ENCODE measurements at regions not wholly inside any gene's neighbourhood (a gene's known extent, or its start where the extent isn't known, plus 50 kb on each side); places are given as distances from the start of the nearest gene placed in this dataset.
"Not testable (repeated sequence)": the region's sequence is repeated elsewhere in the genome, so short reads cannot be mapped to it uniquely, and the experiment has no call there.

DNA sequence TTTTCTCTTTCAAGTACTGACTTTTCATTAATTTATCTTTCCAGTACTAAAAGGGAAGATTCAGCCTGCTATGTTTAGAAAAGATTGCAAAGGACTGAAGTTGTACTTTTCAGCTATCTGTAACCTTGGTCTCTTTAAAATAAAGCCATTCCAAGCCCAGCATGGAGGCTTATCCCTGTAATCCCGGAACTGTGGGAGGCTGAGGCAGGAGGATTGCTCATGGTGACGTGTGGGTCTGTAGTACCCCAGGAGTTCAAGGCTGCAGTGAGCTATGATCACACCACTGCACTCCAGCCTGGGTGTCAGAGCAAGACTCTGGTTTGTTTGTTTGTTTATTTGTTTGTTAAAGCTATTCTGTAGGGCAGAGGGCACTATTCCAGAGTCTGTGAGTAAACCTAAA is 50.6 kb upstream of the TMEM170B start:
- DNase-seq (ENCODE audit: low read depth) = no peak

DNA sequence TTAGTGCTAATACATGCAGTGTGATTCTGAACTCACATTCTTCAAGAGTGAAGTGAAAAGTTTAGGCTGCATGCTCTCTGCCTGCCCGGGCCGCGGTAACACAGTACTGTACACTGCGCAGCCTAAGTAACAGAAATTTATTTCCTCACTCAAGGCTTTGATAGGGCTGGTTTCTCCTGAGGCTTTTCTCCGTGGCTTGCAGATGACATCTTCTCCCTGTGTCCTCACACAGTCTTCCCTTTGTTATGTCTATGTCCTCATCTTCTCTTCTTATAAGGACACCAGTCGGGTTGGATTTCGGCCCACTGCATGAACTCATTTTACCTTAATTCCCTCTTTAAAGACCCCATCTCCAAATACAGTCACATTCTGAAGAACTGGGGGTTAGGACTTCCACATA is 51.1 kb upstream of the TMEM170B start:
- no peak for DNase-seq (ENCODE audit: low read depth)

DNA sequence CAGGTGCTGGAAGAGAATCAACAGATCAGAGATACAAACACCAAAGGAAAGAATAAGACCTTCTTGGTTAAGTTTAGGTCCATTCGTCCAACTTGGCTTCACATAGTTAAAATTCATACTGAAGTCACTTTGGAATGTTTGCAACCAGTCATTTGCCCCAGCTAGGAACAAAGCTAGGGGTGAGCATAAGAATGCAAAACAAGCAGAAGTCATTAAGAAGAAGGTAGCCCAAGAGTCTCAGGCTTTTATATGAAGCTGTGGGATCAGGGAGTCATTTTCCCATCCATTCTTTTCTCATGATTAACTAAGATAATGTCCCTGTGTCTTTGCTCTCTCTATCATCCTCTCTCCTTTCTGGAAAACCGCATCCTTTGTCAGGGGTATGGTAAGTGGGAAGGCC is 51.5 kb upstream of the TMEM170B start:
- DNase-seq (ENCODE audit: low read depth) = no peak

DNA sequence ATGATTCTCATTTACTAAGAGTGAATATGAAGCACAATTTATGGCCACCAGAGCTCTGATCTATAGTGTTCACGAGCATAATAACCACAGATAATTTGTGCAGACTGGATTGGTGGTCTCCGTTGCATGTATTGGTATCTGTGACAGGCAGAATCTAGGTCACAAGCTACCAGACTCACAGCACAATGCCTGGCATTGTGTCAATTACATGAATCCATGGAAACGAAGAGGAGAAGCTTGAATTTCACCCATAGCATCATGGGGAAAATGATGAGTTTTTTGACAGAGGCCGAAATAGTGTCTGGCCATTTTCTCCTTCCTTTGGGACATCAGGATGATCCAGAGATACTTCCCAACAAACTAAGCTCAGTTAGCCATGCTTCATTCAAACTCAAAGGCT is 52.3 kb upstream of the TMEM170B start:
- no peak for DNase-seq (ENCODE audit: low read depth)

DNA sequence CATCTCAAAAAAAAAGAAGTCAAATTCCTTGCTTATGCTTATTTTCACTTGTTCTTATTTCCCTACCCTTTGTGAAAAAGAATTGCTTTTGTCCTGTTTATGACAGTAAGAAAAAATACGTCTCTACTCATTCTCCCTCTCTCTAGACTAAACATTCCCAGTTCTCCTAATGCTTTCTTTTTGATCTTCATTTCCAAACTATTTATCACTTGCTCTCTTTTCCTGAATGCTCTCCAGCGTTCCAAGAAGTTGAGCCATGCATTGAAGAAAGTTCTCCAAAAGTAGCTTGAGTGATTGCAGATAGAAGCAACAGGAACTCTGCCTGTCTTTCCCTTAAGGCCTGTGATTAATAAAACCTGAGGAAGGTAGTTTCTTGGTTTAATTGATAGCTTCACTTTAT is 53.1 kb upstream of the TMEM170B start:
- DNase-seq (ENCODE audit: low read depth) = no peak

DNA sequence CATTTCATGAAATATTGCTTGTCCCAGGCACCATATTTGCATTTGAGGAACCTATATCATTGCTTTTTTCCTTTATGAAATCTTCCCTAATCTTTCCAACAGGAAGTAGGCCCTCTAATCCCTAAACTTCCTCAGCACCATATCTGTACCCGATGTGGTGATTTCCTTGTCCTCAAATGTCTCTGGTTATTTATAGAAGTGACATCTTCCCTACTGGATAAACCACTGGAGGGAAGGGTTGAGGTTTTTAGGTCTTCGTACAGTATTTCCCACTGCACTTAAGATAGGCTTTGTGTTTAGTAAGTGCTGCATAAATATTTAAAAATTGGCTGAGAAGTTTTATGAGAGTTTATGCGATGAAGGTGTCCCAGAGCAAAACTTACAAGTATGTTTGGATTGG is 54.9 kb upstream of the TMEM170B start:
- no peak for DNase-seq (ENCODE audit: low read depth)

DNA sequence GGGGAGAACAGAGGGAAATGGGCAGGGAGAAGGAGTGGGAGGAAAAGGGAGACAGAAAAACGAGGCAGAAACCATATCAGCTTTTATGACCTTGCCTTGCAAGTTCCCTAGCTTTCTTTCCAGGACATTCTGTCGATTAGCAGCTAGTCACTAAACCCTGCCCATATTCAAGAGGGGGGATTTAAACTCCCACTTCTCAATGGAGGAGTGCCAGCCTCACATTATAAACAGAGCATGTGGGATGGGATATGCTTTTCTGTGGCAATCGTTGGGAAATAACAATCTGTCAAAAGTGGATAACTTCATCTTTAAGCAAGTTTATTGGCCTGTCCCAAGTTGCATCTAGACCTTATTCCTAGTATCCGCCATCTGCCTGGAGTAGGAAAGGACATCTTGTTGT is 57.0 kb upstream of the TMEM170B start:
- no peak for DNase-seq (ENCODE audit: low read depth)

DNA sequence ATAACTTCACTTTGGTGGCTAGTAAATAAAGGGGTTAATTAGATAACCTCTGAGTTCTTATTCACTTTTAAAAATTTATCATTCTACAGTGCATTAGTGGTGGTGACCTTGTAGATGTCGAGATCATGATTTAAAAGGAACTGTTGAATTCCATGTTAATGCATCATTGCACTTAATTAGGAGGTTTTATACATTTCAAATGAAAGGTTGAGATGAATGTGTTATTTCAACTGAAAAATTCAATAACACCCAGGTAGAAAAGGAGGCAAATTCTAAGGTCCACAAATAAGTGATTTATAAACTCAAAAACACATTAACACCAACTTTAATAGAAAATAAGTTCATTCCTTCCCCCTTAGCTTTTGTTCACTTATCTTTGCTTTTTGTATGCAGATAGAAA is 58.3 kb upstream of the TMEM170B start:
- no peak for DNase-seq (ENCODE audit: low read depth)

DNA sequence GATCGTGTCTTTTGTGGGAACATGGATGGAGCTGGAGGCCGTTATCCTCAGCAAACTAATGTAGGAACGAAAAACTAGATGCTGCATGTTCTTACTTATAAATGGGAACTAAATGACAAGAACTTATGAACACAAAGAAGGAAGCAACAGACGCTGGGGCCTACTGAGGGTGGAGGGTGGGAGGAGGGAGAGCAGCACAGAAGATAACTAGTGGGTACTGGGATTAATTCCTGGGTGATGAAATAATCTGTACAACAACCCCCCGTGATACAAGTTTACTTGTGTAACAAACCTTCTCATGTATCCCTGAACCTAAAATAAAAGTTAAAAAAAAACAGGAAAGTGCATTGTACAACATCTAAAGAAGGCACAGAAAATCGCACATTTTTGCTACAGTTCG is 59.0 kb upstream of the TMEM170B start:
- no peak for DNase-seq (ENCODE audit: low read depth)

DNA sequence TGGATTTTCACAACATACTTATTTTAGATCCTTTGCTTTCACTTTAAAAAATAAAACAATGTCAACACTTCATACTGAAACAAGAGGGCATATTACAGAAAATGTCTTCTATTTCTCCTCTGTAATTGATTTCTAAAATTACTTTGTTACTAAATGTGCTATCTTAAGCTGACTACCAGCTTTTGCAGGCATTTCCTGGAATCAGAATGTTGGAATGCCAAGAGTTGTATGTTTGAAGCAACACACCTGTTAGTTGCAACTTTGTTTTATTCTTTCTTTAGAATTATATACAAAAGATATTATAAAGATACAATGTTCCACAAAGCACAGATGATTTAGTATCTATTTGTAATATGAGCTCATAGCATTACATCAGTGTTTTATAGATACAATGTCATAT is 62.5 kb upstream of the TMEM170B start:
- DNase-seq (ENCODE audit: low read depth) = no peak

DNA sequence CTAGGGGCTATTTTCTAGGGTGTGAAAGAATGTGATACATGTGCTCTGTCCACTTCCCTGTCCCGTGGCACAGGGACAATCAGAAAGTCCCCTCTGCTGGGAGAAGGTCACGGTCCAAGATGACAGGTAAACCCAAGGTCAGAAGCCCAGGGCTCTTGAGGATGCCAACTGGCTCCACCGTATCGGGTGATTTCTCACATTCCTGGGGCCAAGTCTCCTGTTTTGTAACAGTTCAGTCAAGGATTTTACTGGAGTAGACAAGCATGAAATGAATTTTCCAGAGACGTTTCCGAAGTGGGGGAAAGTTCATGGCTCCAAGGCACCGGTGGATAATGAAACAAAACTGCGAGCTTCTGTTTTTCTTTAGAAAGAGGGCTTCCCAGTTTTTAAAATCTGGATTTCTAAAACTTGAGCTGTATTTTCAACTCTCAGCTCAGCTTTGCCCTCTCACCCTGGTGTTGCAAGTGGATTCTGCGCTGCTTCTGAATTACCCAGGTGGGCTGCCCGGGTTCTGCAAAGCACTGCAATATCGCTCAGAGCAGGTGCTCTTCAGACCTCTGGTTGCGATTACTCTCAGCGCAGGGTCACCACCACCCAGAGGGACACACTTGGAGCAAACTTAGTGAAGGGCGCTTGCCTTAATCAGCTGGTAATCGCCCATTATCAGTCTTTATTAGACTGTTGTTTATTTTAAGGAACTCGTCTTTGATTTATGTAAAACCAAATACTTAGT is 64.4 kb upstream of the TMEM170B start:
- DNase-seq (ENCODE audit: low read depth) = no peak

DNA sequence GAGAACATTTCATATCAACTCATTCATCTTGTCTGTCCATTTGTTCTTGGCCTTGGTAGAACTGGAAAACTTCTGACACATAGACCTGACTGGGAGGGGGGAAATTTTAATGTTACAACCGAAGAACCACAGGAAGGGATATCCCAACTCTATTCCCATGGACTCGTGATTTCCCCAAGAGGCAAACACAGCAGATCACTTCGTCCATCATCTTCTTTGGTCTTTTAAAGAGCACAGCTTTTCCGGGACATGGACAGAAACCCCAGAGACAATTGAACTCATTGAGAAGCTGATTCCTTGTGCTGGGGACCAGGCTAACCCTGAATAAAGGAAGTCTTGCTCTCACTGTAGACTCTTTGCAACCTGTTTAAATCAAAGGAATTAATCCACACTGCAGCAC is 66.3 kb upstream of the TMEM170B start:
- DNase-seq (ENCODE audit: low read depth) = no peak

DNA sequence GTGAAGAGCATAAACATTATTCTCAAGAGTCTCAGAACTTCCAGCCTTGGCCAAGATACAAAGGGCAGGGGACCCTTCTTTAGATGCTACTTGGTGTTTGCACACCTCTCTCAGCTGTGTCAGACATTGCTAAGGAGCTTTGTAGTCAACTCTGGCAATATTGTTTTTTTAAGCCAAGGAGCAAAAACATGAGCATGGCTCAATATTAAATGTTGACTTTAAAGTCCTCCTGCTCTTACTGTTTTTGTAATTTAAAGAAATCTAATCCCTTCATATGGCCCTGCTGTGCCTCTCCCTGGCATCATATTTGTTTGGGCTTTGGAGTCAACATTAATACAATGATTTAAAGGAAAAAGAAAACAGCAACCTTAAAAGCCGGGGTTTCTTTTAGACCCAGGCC is 67.9 kb upstream of the TMEM170B start:
- no peak for DNase-seq (ENCODE audit: low read depth)

DNA sequence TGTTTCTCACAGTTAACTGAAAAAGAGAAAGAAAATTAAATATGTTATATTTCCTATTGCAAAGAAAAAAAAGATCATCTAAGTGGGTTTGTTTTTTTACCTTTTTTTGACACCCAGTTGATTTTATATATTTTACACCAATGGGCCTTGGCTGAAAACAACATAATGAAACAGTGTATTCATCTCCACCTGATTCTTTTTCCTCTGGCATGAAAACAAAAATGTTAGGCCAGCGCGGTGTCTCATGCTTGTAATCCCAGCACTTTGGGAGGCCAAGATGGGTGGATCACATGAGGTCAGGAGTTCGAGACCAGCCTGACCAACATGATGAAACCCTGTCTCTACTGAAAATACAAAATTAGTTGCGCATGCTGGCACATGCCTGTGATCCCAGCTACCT is 69.3 kb upstream of the TMEM170B start:
- not testable (repeated sequence) for DNase-seq (ENCODE audit: low read depth)

DNA sequence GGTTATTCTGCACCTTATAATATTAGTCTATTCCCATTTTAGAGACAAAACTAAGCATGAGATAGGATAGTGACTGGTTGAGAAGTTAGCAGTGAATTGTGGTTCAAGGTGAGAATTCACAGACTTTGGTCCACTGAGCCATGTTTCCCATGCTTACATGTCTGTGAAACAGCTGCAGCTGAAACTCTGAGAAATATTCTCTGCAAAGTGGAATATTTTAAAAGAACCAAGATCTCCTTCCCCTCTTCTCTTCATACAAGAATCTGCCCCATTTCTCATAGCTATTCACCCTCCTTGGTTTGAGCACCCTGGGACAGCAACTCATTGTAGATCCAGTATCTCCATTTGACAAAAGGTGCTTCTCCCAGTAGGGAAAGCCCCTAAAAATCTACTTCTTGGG is 70.2 kb upstream of the TMEM170B start:
- no peak for DNase-seq (ENCODE audit: low read depth)

DNA sequence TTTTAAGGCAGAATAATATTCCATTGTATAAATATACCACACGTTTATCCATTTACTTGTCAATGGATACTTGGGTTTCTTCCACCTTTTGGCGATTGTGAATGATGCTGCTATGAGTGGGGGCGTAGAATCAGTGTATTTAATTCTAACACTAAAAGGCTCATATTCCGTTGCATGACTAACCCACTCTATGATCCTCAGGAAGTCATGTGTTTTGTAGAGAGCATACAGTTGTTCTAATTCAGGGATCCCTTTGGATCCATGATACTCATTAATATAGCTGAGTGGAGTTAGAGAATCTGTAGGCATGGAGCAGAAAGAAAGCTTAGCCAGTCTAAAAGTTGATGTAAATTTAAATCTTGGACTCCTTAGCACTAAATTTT is 74.2 kb upstream of the TMEM170B start:
- DNase-seq (ENCODE audit: low read depth) = no peak

DNA sequence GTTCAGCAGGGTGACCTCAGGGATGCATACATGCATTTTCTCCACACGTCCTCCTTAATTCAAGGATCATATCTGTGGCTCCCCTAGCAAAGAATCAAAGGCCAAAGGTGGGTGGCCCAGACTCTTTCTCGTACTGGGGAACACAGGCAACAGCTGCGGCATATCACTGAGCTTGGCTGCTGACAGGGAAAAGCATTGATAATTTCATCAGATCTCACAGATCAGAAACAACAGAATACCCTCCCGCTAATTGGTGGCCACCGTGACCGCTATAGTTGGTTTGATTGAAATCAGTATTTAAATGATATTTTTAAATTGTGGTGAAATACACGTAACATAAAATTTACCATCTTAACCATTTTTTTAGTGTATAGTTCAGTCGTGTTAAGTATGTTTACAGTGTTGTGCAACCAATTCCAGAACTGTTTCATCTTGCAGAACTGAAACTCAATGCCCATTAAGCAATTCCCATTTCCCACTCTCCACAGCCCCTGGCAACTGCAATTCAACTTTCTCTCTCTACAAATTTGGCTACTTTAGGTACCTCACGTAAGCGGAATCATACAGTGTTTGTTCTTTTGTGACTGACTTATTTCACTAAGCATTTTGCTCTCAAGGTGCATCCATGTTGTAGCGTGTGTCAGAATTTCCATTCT is 74.7 kb upstream of the TMEM170B start:
- no peak for DNase-seq (ENCODE audit: low read depth)

DNA sequence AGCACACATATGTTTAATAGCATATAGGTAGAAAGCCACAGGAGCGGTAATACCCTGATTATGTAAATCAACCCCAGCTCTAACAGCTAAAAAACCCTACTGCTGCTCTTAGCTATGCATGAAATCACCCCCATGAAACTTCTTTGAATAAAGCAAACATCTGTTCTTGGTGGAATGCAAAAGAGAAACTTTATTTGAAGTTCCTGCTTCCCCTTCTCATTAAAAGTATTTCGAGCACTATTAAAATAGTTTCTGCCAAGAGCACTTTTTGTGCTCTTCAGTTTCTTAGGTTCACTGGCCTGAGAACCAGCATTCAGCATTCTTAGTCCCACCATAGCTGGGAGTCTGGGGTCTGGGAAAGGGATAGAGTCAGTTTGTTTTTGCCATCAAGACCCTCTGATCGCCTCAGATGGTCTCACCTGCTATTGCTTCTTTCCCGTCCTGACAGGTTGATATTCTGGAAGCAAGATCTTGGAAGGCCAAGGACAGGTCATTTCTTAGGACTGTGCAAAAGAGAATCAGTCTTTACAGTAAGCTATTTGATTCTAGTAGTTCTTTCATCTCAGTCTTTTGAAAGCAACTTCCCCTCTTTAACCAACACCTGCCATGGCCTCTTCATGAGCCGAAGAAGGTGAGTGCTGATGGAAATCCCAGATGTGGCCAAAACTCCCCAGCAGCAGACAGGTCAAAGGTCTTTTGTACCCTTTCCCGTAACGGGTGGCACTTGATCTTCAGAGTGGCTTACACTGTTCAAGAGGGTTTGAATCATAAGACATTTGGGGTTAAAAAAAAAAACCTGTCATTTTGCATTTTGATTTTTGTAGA is 76.5 kb upstream of the TMEM170B start:
- DNase-seq (ENCODE audit: low read depth) = no peak

DNA sequence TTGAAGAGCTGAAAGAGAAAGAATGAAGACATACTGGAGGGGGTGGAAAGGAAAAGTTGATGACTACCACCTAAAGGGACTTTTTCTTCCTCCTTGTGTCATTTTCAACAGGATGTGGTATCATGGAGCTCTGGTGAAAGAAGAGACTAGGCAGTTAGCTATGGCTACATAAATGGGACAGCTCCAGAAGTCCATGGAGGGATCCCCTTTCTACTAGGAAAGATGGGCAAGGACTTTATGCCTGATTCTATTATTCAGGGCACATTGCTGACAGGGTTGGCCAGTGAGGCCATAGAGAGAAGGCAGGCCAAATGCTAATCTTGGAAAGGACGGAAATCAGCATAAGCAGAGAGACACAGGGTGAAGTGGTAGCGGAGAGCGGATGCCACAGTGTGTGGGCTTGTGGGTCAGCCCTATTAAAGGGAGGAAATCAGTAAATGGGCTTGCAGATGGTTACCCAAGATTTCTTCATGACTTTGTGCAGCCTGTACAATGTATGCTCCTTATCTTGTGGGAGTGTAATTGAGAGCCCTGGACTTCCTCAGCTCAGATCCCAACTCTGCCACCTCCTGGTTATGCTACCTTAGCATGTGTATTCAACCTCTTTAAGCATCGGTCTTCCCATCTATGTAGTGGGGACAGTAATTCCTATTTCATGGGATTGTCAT is 77.4 kb upstream of the TMEM170B start:
- DNase-seq (ENCODE audit: low read depth) = no peak

DNA sequence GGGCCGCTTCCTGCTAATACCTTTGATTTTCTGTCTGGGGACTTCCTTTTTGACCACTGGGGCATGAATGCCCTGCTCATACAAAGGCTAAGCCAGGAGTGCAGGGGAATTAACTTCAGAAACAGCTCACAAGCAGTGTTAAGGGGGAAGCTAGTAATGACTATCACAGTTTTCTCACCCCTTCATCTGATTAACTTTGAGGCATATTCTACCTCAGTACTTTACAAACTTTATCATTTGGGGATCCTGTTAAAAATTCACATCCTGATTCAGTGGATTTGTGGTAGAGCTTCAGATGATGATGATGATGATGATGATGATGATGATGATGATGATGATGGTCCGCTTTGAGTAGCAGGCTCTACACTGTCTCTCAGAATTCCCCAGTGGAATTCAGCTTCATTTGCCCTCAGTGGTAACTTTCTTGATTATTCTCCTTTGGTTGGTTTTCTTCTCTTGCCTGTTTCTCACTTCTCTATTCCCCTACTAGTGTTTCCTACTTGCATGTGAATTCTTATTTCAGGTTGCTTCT is 78.4 kb upstream of the TMEM170B start:
- no peak for DNase-seq (ENCODE audit: low read depth)

DNA sequence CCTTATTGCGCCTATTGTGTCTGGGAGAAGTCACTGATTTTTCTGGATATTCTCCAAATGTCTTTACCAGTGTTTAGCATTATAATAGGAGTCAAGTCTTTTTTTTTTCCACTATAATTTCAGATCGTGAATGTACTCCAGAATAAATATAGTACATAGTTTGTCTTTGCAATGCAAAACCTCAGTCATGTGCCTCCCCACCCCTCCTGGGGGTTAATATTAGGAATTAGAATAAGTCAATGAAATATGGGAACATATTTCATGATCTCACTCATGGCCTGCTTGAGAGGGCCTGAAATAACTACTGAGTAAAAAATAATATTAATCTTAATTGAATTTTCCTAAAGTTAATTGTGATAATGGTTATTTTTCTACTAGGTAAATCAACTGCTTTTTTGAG is 79.0 kb upstream of the TMEM170B start:
- no peak for DNase-seq (ENCODE audit: low read depth)

DNA sequence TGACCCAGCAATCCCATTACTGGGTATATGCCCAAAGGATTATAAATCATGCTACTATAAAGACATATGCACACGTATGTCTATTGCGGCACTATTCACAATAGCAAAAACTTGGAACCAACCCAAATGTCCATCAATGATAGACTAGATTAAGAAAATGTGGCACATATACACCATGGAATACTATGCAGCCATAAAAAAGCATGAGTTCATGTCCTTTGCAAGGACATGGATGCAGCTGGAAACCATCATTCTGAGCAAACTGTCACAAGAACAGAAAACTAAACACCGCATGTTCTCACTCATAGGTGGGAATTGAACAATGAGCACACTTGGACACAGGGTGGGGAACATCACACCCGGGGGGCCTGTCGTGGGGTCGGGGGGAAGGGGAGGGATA is 80.1 kb upstream of the TMEM170B start:
- DNase-seq (ENCODE audit: low read depth) = not testable (repeated sequence)
